Activated CD4-positive, alpha-beta memory T cell treated with anti-CD3 and anti-CD28 coated beads for 36 hours (primary cell): ENCODE measurements at regions not wholly inside any gene's neighbourhood (a gene's known extent, or its start where the extent isn't known, plus 50 kb on each side); places are given as distances from the start of the nearest gene placed in this dataset.

Experiments used
- CTCF ChIA-PET: fragments of 350-600 bp; sonication (Branson Sonifier 250); formaldehyde crosslinking; loops from one replicate; lab custom pipeline; 2021; ENCODE audit warnings: antibody characterized with exemption, inconsistent platforms; lab: Charles Lee
- POLR2A ChIA-PET: fragments of 350-600 bp; sonication (Branson Sonifier 250); formaldehyde crosslinking; loops from one replicate; lab custom pipeline; 2021; ENCODE audit warnings: antibody characterized with exemption; lab: Charles Lee
- DNase-seq: peaks from one replicate; pipeline ENCODE4 v3.0.0-alpha.2; 2020
- H3K27ac Mint-ChIP-seq: one replicate; pipeline ENCODE4 v1.8.0; 2021; ENCODE audit warnings: mixed read lengths
- H3K27me3 Mint-ChIP-seq: one replicate; pipeline ENCODE4 v1.8.0; 2021; ENCODE audit warnings: mixed read lengths
- H3K36me3 Mint-ChIP-seq: one replicate; pipeline ENCODE4 v1.8.0; 2021; ENCODE audit warnings: mixed read lengths
- H3K4me1 Mint-ChIP-seq: one replicate; pipeline ENCODE4 v1.8.0; 2021; ENCODE audit warnings: low read depth, mixed read lengths
- H3K4me3 Mint-ChIP-seq: one replicate; pipeline ENCODE4 v1.8.0; 2021; ENCODE audit warnings: mild to moderate bottlenecking, mixed read lengths
- H3K9me3 Mint-ChIP-seq: one replicate; pipeline ENCODE4 v1.8.0; 2021; ENCODE audit warnings: mixed read lengths
- intact Hi-C: fragments of 100-400 bp; cut with micrococcal nuclease; formaldehyde crosslinking; loops from one replicate; pipeline ENCODE4 v1.15.1; 2023

DNA sequence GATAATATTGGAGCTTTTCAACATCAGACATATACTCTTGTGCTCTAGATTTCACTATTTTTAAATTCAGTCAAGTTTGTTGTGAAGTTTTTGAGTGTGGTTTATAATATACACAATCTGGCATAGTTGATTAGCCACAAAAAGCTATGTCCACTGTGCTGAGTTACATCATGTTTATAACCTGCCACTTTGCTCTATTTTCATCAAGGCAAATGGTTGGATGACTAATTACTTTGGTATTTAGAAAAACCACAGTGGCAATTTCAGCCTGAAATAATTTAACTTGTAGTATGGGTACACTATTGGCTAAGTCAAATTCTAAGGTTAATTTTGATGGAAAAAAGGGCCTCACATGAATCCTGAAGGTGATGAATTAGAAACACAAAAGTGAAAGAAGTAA lies 262.6 kb downstream of the C4orf33 start:
- Mint-ChIP-seq H3K27ac (no peak overlapping the region), H3K4me3 (no peak overlapping the region)
- CTCF ChIA-PET = interaction anchor here (1.2 kb wide), 1 partner anchor 283 kb away, joined by 4 read pairs; no protein-coding TSS in a partner anchor

DNA sequence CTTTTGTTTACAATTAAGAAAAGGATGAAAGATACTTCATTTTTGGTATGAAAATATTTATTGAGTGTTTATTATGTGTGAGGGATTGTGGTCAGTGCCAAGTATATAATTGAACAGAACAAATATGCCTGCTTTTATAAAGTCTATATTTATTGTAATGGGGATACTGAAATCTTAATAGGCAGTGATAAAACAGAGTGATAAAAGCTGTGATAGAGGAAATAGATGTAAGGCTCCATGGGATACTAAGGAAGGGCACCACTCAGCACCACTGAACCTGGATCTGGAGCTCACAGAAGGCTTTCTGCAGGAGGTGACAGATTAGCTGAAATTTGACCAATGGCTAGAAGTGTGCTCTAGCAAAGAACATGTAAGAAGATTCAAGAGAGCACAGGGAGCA lies 263.5 kb downstream of the C4orf33 start:
- Mint-ChIP-seq H3K36me3 (no peaks in the 10 kb centered on the region), H3K27ac (no peak overlapping the region), H3K9me3 (no peaks in the 10 kb centered on the region), H3K27me3 (peaks cover 7% of the 10 kb centered on the region), H3K4me1 (no peaks in the 10 kb centered on the region), H3K4me3 (no peak overlapping the region)
- ChIA-PET POLR2A (no interaction called here), CTCF (no interaction called here)
- no peak for DNase-seq
- intact Hi-C loops = no loop called here

More for the DNA sequence above, 262.6 kb downstream of the C4orf33 start:
- intact Hi-C loops = no loop called here
- Mint-ChIP-seq H3K27me3 (peaks cover 10% of the 10 kb centered on the region), H3K36me3 (no peaks in the 10 kb centered on the region), H3K4me1 (no peaks in the 10 kb centered on the region), H3K9me3 (no peaks in the 10 kb centered on the region)
- POLR2A ChIA-PET = no interaction called here
- DNase-seq = no peak

DNA sequence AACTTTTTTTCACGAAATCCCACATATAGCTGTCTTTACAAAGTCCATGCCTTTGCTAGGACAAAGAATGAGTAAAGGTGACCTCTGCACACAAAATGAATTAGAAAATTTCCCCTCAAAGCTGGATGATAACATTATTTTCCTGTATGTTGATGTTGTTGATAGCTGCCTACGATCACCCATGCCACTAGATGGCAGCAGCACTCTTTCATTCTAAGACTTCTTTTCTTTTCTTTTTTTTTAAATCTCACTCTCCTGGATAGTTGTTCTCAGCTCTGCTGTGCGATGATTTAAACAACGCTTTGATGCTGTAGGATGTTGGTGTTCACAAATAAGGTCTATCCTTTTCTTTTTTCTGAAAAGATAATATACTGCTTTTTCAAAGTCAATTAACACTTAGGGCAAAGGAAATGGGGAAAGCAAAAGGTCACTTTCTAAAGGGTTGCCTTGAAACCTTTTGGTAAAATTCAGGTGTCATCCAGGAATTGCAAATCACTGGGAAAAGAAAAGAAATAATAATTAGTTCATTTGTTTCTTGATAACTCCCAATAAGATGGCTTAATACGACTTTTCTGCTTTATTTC lies 266.8 kb downstream of the C4orf33 start:
- Mint-ChIP-seq H3K4me3 (no peak overlapping the region), H3K27me3 (peaks cover 5% of the 10 kb centered on the region), H3K4me1 (no peaks in the 10 kb centered on the region), H3K9me3 (no peaks in the 10 kb centered on the region), H3K36me3 (no peaks in the 10 kb centered on the region), H3K27ac (no peak overlapping the region)
- intact Hi-C loops = loop anchor here (1.0 kb wide), 1 partner anchor 279 kb away; no protein-coding TSS in a partner anchor
- ChIA-PET CTCF (interaction anchor here (0.6 to 2.6 kb wide), 5 partner anchors 19 to 779 kb away, joined by 3 to 37 read pairs (median 4); no protein-coding TSS in a partner anchor), POLR2A (no interaction called here)
- peak; percentile 35 for DNase-seq

DNA sequence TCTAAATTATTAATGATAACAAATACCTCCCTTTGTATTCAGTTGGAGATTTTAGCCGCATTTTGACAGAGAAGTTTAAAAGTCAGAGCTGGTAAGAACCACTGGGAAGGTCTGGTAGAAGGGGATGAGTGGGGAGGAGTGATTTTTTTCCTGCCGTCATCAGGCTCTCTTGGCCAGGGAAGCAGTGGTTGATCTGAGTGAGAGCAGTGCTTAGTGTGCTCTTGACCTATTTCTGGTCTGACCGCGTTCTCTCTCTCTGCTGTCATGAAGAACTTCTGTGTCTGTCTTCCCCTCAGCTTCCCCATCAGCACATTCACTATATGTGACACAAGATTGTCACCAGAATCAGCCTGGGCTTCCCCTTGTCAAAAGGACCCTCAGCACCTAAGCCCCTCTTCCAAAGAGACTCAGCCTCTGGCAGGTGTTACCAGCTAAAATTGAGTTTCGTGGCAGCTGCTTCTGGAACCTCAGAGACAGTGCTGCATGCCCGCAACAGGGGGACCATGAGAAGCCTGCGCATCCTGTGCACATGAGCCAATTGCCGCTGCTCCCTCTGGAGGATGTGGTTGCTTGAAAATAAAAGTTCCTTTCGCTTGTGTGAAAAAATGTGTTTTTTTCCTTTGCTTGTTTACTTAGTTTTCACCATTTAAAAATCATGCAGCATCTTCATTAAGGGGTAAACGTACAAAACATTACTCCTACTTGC lies 268.9 kb downstream of the C4orf33 start:
- Mint-ChIP-seq H3K4me3 (no peak overlapping the region), H3K27ac (no peak overlapping the region), H3K27me3 (peaks cover 6% of the 10 kb centered on the region), H3K4me1 (no peaks in the 10 kb centered on the region), H3K36me3 (no peaks in the 10 kb centered on the region), H3K9me3 (no peaks in the 10 kb centered on the region)
- POLR2A ChIA-PET = no interaction called here
- DNase-seq = no peak
- intact Hi-C loops = no loop called here
- CTCF ChIA-PET = interaction anchor here (1.3 to 3.0 kb wide), 2 partner anchors 169 to 276 kb away, joined by 3 to 22 read pairs; no protein-coding TSS in a partner anchor

DNA sequence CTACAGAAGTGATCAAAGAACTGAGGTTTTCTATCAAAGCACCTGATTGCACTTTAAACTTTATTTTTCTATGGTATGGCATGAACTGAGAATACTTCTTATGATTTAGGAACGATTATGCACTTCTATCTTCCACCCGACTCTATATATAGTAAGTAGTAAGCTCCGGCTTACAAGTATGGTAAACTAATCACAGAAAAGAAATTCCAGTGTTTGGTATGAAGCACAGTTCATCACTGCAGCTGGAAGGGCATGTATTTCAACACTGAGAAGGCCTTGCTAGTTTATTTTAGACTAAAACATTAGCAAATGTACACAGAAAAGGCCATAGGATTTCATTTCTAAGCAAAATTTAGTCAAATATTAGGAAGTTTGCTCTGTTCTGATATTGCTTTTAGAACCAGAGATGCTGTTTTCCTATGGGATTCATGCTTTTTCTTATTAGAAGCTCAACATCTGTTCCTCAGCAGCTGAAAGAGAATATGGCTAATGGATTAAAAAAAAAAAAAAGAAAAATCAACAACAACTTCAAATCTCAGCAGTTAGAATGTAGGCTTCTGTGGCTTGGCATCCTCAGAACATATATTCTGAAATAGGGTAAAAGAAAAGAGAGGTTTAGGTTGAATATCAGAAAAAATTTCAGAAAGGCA lies 273.5 kb downstream of the C4orf33 start:
- POLR2A ChIA-PET = no interaction called here
- no peak for DNase-seq
- peaks cover 4% of the 10 kb centered on the region for H3K27me3 Mint-ChIP-seq
- H3K27ac Mint-ChIP-seq = no peak overlapping the region
- no peak overlapping the region for H3K4me3 Mint-ChIP-seq
- H3K36me3 Mint-ChIP-seq = no peaks in the 10 kb centered on the region
- H3K9me3 Mint-ChIP-seq = no peaks in the 10 kb centered on the region
- intact Hi-C loops = no loop called here
- CTCF ChIA-PET = no interaction called here
- no peaks in the 10 kb centered on the region for H3K4me1 Mint-ChIP-seq

DNA sequence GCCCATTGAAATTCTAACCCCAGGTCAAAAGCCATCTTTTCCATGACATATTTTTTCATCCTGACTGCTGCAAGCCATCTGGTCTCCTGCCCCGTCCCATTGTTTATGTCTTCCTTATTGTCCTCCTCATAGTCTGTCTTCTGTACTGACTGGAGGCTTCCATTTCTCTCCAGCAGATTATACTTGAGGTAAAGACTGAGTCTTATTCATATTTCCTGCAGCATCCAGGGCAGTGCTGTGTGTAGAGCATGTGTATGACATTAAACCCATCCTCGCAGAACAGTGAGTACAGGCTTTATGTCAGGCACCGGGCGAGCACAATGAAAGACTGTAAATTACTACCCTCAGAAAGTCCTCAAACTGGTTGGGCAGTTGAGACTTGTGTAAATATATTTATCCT lies 275.1 kb downstream of the C4orf33 start:
- H3K36me3 Mint-ChIP-seq = no peaks in the 10 kb centered on the region
- H3K27me3 Mint-ChIP-seq = peaks cover 4% of the 10 kb centered on the region
- no peak overlapping the region for H3K27ac Mint-ChIP-seq
- H3K9me3 Mint-ChIP-seq = no peaks in the 10 kb centered on the region
- ChIA-PET CTCF (no interaction called here), POLR2A (no interaction called here)
- no peaks in the 10 kb centered on the region for H3K4me1 Mint-ChIP-seq
- no peak for DNase-seq
- no peak overlapping the region for H3K4me3 Mint-ChIP-seq
- intact Hi-C loops = no loop called here

DNA sequence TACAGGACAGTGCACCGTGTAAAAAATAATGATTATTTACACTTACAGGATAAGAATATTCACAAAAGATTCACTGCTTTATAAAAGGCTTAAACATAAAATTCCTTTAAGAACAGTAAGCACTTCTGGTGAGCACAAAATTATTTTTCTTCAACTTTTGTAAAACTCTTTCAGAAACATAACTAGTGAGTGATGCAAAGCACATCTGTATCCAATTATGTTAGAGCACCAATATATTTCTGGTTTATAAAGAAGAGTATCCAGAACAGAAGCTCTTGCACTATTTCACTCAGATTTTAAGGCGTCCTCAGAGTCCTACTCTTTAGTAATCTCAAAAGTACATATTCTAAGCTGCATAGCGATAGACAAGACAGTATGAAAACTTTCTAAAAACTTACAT lies 276.0 kb downstream of the C4orf33 start:
- DNase-seq = no peak
- CTCF ChIA-PET = no interaction called here
- H3K27me3 Mint-ChIP-seq = peaks cover 4% of the 10 kb centered on the region
- H3K36me3 Mint-ChIP-seq = no peaks in the 10 kb centered on the region
- no peak overlapping the region for H3K4me3 Mint-ChIP-seq
- no peaks in the 10 kb centered on the region for H3K9me3 Mint-ChIP-seq
- H3K4me1 Mint-ChIP-seq = no peaks in the 10 kb centered on the region
- no peak overlapping the region for H3K27ac Mint-ChIP-seq
- intact Hi-C loops = no loop called here
- POLR2A ChIA-PET = no interaction called here

DNA sequence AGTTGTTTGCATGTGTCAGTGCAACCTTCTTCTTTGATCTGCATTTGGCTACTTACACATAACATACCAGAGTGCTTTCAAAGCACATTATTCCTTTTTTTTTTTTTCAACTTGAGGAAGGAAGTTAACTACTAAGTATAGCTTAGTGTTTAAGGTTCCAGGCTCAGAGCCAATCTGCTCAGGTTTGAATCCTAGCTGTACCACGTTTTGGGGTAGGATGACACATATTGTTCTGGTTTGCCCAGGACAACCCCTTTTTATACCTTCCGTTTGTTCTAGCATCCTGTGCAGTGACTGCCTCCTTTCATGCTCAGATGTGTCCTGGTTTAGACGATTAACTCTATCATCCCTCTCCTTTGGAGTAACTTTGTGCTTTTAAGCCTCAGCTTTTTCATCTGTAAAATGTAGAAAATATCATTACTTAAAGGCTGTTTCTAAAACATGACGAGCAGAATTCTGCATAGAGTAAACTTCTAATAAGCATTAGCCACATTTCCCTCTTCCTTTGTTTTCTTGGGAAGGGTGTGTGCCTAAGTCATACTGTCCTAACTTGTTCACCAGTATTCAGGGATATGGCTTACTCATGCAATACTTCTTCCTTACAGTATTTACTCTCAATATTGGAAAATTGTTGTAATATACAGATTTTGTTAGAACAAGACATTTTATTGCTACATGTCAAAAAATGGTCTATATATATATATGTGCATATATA lies 281.3 kb downstream of the C4orf33 start:
- peaks cover 4% of the 10 kb centered on the region for H3K27me3 Mint-ChIP-seq
- no peak for DNase-seq
- ChIA-PET POLR2A (no interaction called here), CTCF (no interaction called here)
- H3K4me3 Mint-ChIP-seq = no peak overlapping the region
- no peaks in the 10 kb centered on the region for H3K9me3 Mint-ChIP-seq
- intact Hi-C loops = no loop called here
- no peaks in the 10 kb centered on the region for H3K4me1 Mint-ChIP-seq
- H3K27ac Mint-ChIP-seq = no peak overlapping the region
- no peaks in the 10 kb centered on the region for H3K36me3 Mint-ChIP-seq

DNA sequence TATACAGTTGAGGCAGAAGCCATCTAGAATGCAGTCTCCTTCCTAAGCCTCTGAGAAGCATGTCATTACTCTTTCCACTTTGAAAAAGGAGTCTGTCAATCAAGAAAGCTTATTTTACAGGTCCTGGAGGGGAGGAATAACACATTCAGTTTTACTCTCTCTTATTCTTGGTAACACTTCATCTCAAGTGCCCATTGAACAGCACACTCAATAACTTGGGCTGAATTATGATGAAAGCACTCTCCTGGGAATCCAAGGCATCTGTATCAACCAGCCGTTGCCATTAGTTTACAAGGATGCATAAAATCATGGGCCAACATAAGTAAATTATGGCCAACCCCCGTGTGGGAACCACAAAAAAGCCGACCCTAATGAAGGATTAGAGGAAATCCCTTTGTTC lies 282.4 kb downstream of the C4orf33 start:
- Mint-ChIP-seq H3K36me3 (no peaks in the 10 kb centered on the region), H3K27me3 (peaks cover 4% of the 10 kb centered on the region), H3K4me3 (no peak overlapping the region), H3K9me3 (no peaks in the 10 kb centered on the region), H3K4me1 (no peaks in the 10 kb centered on the region), H3K27ac (no peak overlapping the region)
- CTCF ChIA-PET = no interaction called here
- intact Hi-C loops = no loop called here
- POLR2A ChIA-PET = no interaction called here
- DNase-seq = no peak

DNA sequence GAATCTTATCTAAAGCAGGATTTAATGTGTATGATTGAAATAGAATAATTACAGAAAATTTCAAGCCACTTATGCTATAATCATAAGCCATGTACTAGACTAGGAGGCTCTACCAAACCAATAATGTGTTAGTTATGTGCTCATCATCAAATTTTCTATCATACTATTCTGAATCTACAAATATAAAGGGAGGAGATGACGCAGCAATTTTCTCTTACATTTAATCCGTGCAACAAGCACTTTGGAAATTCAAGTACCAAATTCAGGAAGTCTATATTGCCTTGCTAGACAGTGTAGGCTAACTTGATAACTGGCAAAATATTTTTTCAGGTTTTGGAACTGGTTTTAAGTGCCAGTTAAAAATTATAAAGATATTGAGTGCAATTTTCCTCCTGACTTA lies 283.5 kb downstream of the C4orf33 start:
- Mint-ChIP-seq H3K27ac (no peak overlapping the region), H3K4me3 (no peak overlapping the region), H3K4me1 (no peaks in the 10 kb centered on the region), H3K27me3 (peaks cover 4% of the 10 kb centered on the region), H3K36me3 (no peaks in the 10 kb centered on the region), H3K9me3 (no peaks in the 10 kb centered on the region)
- intact Hi-C loops = no loop called here
- no peak for DNase-seq
- ChIA-PET POLR2A (no interaction called here), CTCF (no interaction called here)

DNA sequence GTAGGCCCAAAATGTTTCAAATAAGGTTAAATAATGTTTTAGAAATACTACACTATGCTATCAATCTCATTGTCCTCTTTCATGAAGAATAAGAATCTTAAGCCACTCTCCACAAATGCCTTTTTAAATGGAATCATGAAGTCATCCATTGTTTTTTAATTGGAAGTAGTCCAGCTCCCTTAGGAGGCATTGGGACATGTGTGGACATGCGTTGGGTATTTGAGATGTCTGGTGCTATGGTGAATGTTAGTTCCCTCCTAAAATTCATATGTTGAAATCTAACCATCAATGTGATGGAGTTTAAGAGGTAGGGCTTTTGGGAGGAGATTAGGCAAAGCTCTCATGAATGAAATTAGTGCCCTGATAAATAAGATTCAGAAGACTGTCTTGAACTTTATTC lies 289.0 kb downstream of the C4orf33 start:
- intact Hi-C loops = no loop called here

DNA sequence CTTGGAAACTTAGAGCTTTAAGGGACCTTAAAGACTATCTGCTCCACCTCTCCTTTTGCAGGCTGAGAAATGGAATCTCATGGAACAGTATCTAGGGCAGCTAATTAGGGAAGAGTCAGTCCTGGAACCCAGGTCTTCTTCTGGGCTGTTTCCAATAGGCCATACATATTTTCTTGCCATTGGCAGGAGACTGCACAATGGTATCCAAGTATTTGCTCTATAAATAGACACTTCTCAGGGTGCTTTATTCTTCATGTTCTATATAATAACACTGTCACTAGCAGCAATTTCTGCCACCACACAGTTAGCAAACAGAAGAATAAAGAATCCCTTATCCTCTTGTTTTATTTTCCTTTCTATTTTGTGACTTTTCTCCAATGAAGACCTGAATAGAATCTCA lies 291.7 kb downstream of the C4orf33 start:
- ChIA-PET POLR2A (no interaction called here), CTCF (no interaction called here)
- Mint-ChIP-seq H3K36me3 (no peaks in the 10 kb centered on the region), H3K9me3 (no peaks in the 10 kb centered on the region), H3K4me1 (no peaks in the 10 kb centered on the region), H3K27me3 (peaks cover 1% of the 10 kb centered on the region), H3K27ac (no peak overlapping the region), H3K4me3 (no peak overlapping the region)
- intact Hi-C loops = no loop called here
- DNase-seq = no peak

More for the DNA sequence above, 289.0 kb downstream of the C4orf33 start:
- Mint-ChIP-seq H3K27ac (no peak overlapping the region), H3K4me1 (no peaks in the 10 kb centered on the region), H3K9me3 (no peaks in the 10 kb centered on the region), H3K27me3 (peaks cover 5% of the 10 kb centered on the region), H3K4me3 (no peak overlapping the region), H3K36me3 (no peaks in the 10 kb centered on the region)
- ChIA-PET CTCF (no interaction called here), POLR2A (no interaction called here)
- DNase-seq = no peak
